HepG2 (cell line): ENCODE measurements at regions not wholly inside any gene's neighbourhood (a gene's known extent, or its start where the extent isn't known, plus 50 kb on each side); places are given as distances from the start of the nearest gene placed in this dataset.

Source experiments
- AKAP8 ChIP-seq: sonication (generic); formaldehyde crosslinking; IDR thresholded peaks from 2 replicates; pipeline ENCODE4 v1.5.1; 2020; ENCODE audit warnings: mild to moderate bottlenecking, missing genetic modification reagents
- CREM ChIP-seq, 2 experiments: sonication (generic) in 1 of 2; formaldehyde crosslinking in 1 of 2; IDR thresholded peaks; 2 replicates each; pipeline versions ENCODE4 v1.4.0 to v1.6.1; 2016 to 2020; ENCODE audit warnings: antibody characterized with exemption in 1 of 2, mild to moderate bottlenecking in 1 of 2, missing genetic modification reagents in 1 of 2
- CTCF ChIP-seq: sonication (generic); formaldehyde crosslinking; IDR thresholded peaks from 2 replicates; pipeline ENCODE4 v1.5.0; 2020; ENCODE audit warnings: mild to moderate bottlenecking, missing genetic modification reagents, moderate library complexity
- FOSL2 ChIP-seq: sonication (generic); formaldehyde crosslinking; IDR thresholded peaks from 2 replicates; pipeline ENCODE4 v1.4.0; 2020; ENCODE audit warnings: missing genetic modification reagents
- GABPA ChIP-seq, 2 experiments: IDR thresholded peaks; 2 replicates each; pipeline ENCODE4 v1.6.1; 2011 to 2016; ENCODE audit warnings: low read depth in 2 of 2, low read length in 1 of 2, missing biosample characterization in 1 of 2, missing genetic modification characterization in 1 of 2
- IKZF4 ChIP-seq: sonication (generic); formaldehyde crosslinking; IDR thresholded peaks from 2 replicates; pipeline ENCODE4 v1.5.1; 2020; ENCODE audit warnings: borderline replicate concordance, mild to moderate bottlenecking, low read depth, missing genetic modification reagents; ENCODE audit errors: not compliant biosample characterization
- MED8 ChIP-seq: sonication (generic); formaldehyde crosslinking; IDR thresholded peaks from 2 replicates; pipeline ENCODE4 v1.8.1; 2023; ENCODE audit warnings: mild to moderate bottlenecking, missing genetic modification reagents; ENCODE audit not compliant: insufficient replicate concordance
- NFIB ChIP-seq: sonication (generic); formaldehyde crosslinking; IDR thresholded peaks from 2 replicates; pipeline ENCODE4 v1.9.0; 2021; ENCODE audit warnings: missing genetic modification reagents, mild to moderate bottlenecking, borderline replicate concordance
- NR2C2 ChIP-seq: sonication (generic); formaldehyde crosslinking; IDR thresholded peaks from 2 replicates; pipeline ENCODE4 v1.4.0; 2020; ENCODE audit warnings: missing genetic modification reagents, mild to moderate bottlenecking, moderate library complexity, borderline replicate concordance
- POLR2G ChIP-seq: fragments of 200-400 bp; formaldehyde crosslinking; IDR thresholded peaks from 2 replicates; pipeline ENCODE4 v1.6.1; 2018; ENCODE audit warnings: mild to moderate bottlenecking, low read depth, low read length, moderate library complexity
- SMARCE1 ChIP-seq: fragments of 450-650 bp; IDR thresholded peaks from 2 replicates; pipeline ENCODE4 v1.6.1; 2017; ENCODE audit warnings: borderline replicate concordance
- WIZ ChIP-seq: sonication (generic); formaldehyde crosslinking; IDR thresholded peaks from 2 replicates; pipeline ENCODE4 v1.5.1; 2020; ENCODE audit warnings: mild to moderate bottlenecking, missing genetic modification reagents
- ZNF17 ChIP-seq: sonication (generic); formaldehyde crosslinking; IDR thresholded peaks from 2 replicates; pipeline ENCODE4 v1.5.0; 2020; ENCODE audit warnings: mild to moderate bottlenecking, missing genetic modification reagents
- ZNF3 ChIP-seq: IDR thresholded peaks from 2 replicates; pipeline ENCODE4 v1.7.0; 2017; ENCODE audit warnings: inconsistent platforms
- ZNF335 ChIP-seq: sonication (generic); formaldehyde crosslinking; IDR thresholded peaks from 2 replicates; pipeline ENCODE4 v1.4.0; 2020; ENCODE audit warnings: missing genetic modification reagents
- ZNF558 ChIP-seq: sonication (generic); formaldehyde crosslinking; IDR thresholded peaks from 2 replicates; pipeline ENCODE4 v1.9.0; 2022; ENCODE audit warnings: mild to moderate bottlenecking, missing genetic modification reagents, borderline replicate concordance
- ZNF766 ChIP-seq: sonication (generic); formaldehyde crosslinking; IDR thresholded peaks from 2 replicates; pipeline ENCODE4 v1.5.0; 2020; ENCODE audit warnings: missing genetic modification reagents, borderline replicate concordance
- ZSCAN21 ChIP-seq: sonication (generic); formaldehyde crosslinking; IDR thresholded peaks from 2 replicates; pipeline ENCODE4 v1.8.0; 2022; ENCODE audit warnings: mild to moderate bottlenecking, missing genetic modification reagents, moderate library complexity, borderline replicate concordance
- TF ChIP-seq, protein P1 (sequence below): IDR thresholded peaks from 2 replicates; pipeline ENCODE4 v1.6.1; 2016; ENCODE audit warnings: control low read depth
- TF ChIP-seq, protein P2 (sequence below): sonication (generic); formaldehyde crosslinking; IDR thresholded peaks from 2 replicates; pipeline ENCODE4 v1.5.0; 2020; ENCODE audit warnings: mild to moderate bottlenecking, missing genetic modification reagents
- TF ChIP-seq, protein P3 (sequence below): sonication (generic); formaldehyde crosslinking; IDR thresholded peaks from 2 replicates; pipeline ENCODE4 v1.5.1; 2020; ENCODE audit warnings: mild to moderate bottlenecking, moderate library complexity, missing genetic modification reagents
- TF ChIP-seq, protein P4 (sequence below): sonication (generic); formaldehyde crosslinking; IDR thresholded peaks from 2 replicates; pipeline ENCODE4 v1.5.0; 2020; ENCODE audit warnings: missing genetic modification reagents, mild to moderate bottlenecking, borderline replicate concordance

- TF ChIP-seq MED8 (CRISPR knock-in tag) (peak; percentile 99), GABPA (IDR thresholded peaks at IDR 0.05; ENCODE audit: low read depth, low read length) (no peak), GABPA (CRISPR knock-in tag; IDR thresholded peaks at IDR 0.05; ENCODE audit: low read depth) (peak; percentile 43), WIZ (CRISPR knock-in tag) (0 out of 2 replicates have a peak, but pooled peaks have one; percentile 50), NFIB (no peak), ZNF17 (CRISPR knock-in tag) (no peak), NR2C2 (CRISPR knock-in tag) (peak; percentile 72), CTCF (CRISPR knock-in tag) (peak; percentile 37; the same call in 1 of the 2 replicates), AKAP8 (CRISPR knock-in tag) (peak; percentile 74; the same call in 1 of the 2 replicates), IKZF4 (peak; percentile 69), POLR2G (peak; percentile 77), FOSL2 (CRISPR knock-in tag) (peak; percentile 86), CREM (IDR thresholded peaks at IDR 0.05) (peak; percentile 96), CREM (CRISPR knock-in tag; IDR thresholded peaks at IDR 0.05) (no peak), ZSCAN21 (CRISPR knock-in tag) (no peak), ZNF335 (CRISPR knock-in tag) (0 out of 2 replicates have a peak, but pooled peaks have one; percentile 64), ZNF766 (no peak), SMARCE1 (no peak), ZNF3 (CRISPR knock-in tag) (peak; percentile 87), ZNF558 (CRISPR knock-in tag) (no peak)
- TF ChIP-seq, protein P1, sequence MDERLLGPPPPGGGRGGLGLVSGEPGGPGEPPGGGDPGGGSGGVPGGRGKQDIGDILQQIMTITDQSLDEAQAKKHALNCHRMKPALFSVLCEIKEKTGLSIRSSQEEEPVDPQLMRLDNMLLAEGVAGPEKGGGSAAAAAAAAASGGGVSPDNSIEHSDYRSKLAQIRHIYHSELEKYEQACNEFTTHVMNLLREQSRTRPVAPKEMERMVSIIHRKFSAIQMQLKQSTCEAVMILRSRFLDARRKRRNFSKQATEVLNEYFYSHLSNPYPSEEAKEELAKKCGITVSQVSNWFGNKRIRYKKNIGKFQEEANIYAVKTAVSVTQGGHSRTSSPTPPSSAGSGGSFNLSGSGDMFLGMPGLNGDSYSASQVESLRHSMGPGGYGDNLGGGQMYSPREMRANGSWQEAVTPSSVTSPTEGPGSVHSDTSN, result peak; percentile 31; the same call in 1 of the 2 replicates
- TF ChIP-seq, protein P2, sequence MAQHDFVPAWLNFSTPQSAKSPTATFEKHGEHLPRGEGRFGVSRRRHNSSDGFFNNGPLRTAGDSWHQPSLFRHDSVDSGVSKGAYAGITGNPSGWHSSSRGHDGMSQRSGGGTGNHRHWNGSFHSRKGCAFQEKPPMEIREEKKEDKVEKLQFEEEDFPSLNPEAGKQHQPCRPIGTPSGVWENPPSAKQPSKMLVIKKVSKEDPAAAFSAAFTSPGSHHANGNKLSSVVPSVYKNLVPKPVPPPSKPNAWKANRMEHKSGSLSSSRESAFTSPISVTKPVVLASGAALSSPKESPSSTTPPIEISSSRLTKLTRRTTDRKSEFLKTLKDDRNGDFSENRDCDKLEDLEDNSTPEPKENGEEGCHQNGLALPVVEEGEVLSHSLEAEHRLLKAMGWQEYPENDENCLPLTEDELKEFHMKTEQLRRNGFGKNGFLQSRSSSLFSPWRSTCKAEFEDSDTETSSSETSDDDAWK (CRISPR knock-in tag), result no peak
- TF ChIP-seq, protein P3, sequence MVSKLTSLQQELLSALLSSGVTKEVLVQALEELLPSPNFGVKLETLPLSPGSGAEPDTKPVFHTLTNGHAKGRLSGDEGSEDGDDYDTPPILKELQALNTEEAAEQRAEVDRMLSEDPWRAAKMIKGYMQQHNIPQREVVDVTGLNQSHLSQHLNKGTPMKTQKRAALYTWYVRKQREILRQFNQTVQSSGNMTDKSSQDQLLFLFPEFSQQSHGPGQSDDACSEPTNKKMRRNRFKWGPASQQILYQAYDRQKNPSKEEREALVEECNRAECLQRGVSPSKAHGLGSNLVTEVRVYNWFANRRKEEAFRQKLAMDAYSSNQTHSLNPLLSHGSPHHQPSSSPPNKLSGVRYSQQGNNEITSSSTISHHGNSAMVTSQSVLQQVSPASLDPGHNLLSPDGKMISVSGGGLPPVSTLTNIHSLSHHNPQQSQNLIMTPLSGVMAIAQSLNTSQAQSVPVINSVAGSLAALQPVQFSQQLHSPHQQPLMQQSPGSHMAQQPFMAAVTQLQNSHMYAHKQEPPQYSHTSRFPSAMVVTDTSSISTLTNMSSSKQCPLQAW (CRISPR knock-in tag), result no peak
- TF ChIP-seq, protein P4, sequence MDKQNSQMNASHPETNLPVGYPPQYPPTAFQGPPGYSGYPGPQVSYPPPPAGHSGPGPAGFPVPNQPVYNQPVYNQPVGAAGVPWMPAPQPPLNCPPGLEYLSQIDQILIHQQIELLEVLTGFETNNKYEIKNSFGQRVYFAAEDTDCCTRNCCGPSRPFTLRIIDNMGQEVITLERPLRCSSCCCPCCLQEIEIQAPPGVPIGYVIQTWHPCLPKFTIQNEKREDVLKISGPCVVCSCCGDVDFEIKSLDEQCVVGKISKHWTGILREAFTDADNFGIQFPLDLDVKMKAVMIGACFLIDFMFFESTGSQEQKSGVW (CRISPR knock-in tag), result no peak
Measured at GRCh38 chr12:115421796-115422709, 738.1 kb upstream of the TBX3 start (continued).
